CD4-positive, alpha-beta T cell treated with Interleukin-4 for 4 hours (primary cell): ENCODE measurements at regions not wholly inside any gene's neighbourhood (a gene's known extent, or its start where the extent isn't known, plus 50 kb on each side); places are given as distances from the start of the nearest gene placed in this dataset.
"Not testable (repeated sequence)": the region's sequence is repeated elsewhere in the genome, so short reads cannot be mapped to it uniquely, and the experiment has no call there.

Experiments
- DNase-seq: peaks from one replicate; pipeline ENCODE4 v3.0.0-alpha.2; 2020

DNA sequence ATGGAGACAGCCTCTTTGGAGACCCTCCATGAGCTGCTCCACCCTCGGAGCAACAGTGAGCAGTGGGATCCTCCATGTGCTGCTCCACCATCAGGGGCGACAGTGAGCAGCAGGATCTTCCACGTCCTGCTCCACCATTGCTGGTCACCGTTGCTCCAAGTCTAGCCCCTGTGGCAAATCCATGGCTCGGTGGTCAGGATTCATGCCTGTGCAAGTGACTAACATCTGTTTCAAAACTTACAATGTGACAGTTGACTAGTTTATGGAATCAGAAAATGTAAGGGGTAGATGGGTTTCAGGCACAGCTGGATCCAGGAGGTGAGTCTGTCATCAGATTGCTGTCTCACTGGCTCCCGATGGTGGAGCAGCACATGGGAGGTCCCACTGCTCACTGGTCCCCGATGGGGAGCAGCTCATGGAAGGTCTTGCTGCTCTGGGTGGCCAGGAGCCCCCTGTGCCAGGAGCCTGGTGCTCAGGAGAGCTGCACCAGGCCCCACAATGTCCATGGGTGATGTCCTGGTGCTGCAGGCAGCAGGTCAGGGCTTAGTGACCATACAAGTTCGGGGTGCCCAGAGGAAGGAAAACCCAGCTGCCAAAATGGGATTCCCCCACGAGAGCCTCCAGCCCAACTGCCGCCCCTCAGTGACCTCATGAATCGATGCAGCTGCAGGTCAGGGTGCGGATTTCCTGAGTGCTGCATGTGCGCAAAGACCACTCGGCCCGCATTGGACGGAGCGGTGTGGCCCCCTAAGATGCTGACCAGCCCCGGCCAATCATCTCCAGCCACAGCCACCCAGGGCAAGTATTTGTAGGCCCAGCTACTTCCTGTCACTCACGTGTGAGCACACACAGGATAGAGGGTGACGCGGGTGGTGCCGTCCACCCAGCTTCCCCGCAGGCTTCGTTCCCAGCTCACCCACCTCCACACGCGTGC lies 116.5 kb upstream of the OTOS start:
- no peak for DNase-seq

DNA sequence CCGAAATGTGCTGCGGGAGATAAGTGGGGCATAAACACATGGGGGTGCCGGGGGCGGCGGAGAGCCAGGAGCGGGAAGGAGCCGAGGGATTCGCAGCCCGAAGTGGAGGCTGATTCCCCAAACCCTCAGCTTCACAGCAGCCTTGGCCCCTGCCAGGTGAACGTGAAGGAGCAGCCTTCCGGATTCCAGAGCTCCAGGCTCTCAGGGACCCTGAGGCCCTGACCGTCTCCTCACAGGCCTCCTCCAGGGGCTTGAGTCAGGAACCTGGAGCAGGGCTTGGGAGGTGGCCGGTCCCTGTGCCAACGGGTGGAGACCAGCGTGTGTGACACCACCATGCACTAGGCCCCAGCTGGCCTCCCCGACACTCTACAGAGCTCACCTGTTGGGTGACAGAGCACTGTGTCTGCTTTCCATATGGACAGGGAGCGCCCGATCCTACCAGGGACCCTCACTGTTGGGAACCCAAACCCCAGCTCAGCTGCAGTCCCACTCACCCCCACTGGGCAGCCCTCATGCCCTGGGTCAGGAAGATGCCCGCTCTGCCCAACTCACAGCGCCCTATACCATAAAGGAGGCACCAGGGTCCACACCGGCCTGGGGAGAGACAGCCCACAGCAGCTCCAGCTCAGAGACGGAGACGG lies 117.6 kb upstream of the OTOS start:
- DNase-seq: no peak

DNA sequence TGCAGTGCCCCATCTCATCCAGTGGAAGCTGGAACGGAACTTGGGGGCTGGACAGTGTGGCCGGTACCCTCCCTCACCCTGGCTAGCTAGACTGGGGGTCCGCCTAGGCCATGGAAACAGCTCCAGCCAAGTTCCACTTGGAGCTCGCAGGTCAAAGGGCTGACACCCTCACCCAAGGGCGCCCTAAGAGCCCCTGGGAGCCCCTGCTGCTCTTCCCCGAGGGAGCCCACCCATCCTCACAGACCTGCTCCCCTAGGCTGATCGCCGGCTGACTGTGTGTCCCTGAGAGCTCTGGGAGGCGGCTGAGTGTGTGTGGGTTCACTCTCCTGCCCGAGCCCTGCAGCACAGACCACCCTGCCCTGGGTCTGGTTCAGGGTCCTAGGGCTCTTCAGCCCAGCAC lies 118.2 kb upstream of the OTOS start:
- no peak for DNase-seq

DNA sequence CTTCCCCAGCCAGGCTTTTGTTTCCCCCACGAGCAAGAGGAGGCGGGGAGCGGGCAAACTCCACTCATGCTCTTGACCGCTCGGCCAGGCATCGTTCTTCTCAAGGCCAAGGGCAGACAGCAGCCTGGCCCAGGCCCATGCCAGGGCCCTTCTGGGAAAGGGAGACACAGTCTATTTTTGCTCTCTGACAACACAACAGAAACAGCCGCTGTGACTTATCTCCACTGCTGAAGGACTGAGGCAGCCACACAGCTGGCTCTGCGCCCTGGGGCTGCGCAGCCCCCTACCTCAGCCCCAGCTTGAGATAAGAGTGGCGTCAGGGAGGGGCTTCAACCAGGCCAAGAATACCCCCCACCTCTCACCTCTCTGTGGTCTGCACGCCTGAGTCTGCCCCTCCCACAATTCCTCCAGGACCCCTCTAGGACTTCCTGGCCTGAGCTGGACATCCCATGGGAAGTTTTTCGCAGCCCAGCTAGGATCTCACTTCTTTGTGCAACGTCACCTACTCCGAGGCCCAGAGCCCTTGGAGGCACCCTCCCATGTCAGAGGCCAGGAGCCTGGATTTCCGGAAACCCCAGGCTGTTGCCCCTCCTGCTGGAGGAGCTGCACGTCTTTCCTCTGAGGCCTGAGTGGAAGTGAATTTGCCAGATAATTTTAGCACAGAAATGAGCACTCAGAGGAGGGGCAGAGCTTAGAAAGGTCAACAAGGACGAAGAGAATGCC lies 118.9 kb upstream of the OTOS start:
- no peak for DNase-seq

DNA sequence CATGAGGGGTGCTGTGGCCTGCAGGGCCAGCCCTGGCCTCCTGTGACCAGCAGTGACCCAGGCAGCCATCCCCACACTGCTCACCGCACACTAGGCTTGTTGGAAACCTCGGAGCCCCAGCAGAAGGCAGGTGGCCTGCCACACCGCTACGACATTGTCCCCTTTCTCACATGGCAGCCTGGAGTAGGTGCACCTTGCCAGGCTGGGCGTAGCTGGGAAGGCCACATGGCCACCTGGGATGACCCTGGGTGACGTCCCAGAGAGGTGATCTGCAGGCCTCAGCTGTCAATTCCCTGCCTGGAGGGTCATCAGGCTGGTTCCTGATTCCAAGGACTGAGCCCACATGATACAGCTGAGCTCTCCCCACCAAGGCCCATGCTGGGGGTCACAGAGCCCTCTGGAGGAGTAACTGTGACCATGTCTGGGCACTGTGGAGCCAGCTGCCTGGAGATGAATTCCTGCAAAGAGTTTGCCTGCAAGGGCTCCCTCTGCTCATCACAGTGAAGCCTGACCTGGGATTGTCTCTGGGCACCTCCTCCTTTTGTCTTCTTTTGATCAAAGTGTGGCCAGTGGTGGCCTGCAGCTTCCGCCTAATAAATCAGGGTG lies 119.6 kb upstream of the OTOS start:
- DNase-seq: no peak

DNA sequence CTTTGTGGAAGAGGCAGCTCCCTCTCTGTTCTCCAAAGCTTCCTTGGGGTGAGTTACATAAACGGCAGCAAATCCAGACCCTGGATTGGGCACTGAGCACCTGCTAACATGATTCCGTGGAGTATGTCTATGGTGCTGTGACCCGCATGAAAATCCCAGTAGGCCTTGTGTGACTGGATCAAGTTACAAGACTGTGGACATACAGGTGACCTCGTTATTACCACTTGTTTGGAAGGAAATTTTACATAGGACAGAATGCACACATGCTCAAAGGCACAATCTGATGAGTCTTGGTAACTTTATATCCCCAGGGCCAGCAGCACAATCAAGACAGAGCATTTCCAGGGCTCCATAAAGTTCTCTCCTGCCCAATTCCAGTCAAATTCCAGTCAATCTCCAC lies 120.2 kb upstream of the OTOS start:
- no peak for DNase-seq

DNA sequence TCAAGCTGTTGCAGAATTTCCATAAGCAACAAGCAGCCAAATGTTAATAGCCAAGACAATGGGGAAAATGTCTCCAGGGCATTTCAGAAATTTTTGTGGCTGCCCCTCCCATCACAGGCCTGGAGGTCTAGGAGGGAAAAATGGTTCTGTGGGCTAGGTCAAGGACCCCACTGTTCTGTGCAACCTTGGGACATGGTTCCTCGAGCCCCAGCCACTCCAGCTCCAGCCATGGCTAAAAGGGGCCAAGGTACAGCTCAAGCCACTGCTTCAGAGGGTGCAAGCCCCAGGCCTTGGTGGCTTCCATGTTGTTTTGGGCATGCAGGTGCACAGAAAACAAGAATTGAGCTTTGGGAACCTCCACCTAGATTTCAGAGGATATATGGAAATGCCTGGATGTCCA lies 122.1 kb upstream of the OTOS start:
- DNase-seq: not testable (repeated sequence)

DNA sequence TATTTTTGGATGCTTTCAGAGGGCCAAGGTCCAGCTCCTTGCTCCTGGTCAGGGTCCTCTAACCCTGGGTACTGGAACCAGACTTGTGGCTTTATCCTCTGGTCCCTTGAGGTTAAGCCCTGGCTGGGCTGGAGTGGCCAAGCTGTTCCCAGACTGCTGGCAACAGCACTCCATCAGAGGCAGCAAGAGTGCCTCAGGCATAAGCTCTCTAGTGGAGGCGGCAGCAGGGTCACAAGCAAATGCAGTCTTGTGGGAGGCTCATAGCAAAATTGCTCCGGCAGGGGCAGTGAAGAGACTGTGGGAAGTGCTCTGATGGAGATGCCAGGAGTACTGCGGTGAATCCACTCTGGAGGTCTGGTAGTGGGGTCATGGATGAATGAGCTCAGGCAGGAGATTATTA lies 128.9 kb upstream of the OTOS start:
- no peak for DNase-seq

DNA sequence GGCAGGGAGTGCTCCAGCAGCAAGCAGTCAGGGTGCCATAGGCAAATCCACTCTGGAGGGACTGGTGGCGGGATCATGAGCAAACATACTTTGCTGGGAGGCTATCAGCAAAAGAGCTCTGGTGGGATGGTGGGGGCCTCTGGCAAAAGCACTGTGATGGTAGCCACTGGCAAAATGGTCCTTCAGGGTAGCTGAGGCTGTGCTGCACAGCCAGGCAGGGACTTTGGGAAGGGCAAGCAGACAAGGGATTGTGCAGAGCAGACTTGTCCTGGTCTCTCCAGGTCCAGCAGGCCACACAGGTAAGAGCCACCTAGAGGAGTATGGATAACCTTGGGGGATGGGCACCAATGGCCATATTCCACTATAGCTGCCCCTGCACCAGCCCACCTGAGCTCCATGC lies 129.4 kb upstream of the OTOS start:
- DNase-seq: no peak

DNA sequence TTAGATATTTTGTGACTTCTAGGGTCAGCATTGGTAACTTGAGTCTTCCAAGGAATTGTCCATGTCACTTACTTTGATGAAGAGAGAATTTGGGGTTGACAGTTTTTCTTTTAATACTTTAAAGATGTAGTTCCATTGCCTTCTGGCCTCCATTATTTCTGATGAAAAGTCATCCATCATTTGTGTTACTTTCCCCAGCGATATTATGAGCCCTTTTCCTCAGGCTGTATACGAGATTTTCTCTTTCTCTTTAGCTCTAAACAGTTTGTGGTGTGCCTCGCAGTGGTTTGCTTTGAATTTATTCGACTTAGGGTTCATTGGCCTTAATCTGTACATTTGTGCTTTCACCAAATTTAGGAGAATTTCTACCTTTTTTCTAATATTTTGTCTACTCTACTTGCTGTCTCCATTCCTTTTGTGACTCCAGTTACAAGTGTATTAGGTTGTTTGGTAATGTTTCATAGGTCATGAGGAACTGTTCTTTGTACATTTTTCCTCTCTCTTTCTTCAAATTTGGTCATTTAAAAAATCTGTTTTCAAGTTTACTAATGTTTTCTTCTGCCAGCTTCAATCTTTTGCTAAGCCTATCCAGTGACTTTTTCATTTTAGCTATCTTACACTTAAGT lies 131.4 kb upstream of the OTOS start:
- DNase-seq: no peak

DNA sequence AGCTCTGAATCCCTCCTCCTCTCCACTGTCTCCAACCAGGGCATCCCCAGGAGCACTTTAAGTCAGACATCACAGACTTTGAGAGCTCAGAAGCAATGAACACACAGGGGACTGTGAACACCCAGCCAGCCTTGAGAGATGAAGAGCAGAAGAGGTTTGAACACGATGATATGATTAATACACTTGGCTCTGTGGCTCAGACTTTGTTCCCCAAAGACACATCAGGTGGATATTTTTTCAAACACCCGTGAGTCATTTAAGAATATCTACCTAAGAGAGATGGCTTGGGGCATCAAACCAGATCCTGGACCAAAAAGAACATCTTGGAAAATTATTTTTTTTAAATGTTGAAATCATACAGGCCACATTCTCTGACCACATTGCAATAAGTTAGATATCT lies 134.9 kb upstream of the OTOS start:
- DNase-seq: no peak

DNA sequence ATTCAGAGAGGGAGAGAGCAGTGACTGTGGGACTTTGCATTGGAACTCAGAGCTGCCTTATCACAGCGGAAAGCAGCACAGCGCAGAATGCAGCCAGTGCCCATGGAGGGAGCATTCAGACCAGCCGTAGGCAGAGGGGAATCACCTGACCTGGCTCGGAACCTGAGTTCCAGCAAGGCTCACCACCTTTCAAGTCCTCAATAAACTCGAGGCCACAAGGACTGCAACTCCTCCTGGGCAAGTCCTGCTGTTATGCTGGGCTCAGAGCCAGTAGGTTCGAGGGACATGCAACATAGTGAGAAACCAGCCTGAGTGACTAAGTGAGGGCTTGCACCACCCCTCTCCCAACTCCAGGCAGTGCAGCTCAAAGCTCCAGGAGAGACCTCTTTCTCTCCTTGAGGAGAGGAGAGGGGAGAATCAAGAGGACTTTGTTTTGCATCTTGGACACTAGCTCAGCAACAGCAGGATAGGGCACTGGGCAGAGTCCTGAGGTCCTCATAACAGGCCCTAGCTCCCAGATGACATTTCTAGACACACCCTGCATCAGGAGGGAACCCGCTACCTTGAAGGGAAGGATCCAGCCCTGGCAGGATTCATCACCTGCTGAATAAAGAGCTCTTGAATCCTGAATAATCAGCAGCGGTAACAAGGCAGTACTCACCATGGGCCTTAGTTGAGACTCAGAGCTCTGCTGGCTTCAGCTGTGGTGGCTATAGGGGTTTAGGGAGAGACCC lies 136.8 kb upstream of the OTOS start:
- no peak for DNase-seq

DNA sequence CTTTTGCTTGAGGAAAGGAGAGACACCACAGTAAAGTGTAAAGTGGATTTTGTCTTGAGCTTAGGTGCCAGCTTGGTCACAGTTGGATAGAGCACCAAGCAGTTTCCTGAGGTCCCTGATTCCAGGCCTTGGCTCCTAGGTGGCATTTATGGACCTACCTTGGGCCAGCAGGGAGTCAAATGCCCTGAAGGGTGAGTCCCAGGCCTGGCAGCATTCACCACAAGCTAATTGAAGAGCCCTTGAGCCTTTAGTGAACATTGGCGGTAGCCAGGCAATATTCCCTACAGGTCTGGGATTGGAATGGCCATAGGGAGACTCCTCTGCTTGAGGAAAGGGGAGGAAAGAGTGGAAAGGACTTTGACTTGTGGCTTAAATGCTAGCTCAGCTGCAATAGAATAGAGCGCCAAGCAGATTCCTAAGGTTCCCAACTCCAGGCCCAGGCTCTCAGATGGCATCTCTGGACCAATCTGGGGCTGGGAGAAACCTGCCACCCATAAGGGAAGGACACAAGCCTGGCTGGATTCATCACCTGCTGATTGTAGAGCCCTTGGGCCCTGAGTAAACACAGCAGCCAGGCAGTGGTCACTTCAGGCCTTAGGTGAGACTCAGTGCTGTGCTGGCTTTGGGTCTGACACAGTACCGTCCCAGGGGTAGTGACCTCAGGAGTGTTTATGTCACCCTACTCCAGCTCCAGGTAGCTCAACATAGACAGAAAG lies 137.5 kb upstream of the OTOS start:
- no peak for DNase-seq

DNA sequence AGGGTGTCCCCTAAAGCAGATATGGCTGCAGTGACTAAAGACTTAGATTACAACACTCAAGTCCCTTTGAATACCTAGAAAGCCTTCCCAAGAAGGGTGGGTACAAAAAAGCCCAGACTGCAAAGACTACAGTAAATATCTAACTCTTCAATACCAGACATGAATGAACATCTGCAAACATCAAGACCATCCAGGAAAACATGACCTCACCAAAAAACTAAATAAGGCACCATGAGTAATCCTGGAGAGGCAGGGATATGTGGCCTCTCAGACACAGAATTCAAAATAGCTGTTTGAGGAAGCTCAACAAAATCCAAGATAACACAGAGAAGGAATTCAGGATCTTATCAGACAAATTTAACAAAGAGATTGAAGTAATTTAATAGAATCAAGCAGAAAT lies 138.2 kb upstream of the OTOS start:
- no peak for DNase-seq

DNA sequence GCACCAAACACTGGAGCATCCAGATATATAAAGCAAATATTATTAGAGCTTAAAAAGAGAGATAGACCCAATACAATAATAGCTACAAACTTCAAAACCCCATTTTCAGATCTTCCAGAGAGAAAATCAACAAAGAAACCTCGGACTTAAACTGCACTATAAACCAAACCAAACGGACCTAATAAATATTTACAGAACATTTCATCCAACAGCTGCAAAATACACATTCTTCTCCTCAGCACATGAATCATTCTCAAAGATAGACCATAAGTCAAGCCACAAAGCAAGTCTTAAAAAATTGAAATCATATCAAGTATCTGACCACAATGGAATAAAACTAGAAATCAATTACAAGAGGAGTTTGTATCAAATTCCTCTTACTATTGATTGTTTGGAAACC lies 140.2 kb upstream of the OTOS start:
- no peak for DNase-seq

DNA sequence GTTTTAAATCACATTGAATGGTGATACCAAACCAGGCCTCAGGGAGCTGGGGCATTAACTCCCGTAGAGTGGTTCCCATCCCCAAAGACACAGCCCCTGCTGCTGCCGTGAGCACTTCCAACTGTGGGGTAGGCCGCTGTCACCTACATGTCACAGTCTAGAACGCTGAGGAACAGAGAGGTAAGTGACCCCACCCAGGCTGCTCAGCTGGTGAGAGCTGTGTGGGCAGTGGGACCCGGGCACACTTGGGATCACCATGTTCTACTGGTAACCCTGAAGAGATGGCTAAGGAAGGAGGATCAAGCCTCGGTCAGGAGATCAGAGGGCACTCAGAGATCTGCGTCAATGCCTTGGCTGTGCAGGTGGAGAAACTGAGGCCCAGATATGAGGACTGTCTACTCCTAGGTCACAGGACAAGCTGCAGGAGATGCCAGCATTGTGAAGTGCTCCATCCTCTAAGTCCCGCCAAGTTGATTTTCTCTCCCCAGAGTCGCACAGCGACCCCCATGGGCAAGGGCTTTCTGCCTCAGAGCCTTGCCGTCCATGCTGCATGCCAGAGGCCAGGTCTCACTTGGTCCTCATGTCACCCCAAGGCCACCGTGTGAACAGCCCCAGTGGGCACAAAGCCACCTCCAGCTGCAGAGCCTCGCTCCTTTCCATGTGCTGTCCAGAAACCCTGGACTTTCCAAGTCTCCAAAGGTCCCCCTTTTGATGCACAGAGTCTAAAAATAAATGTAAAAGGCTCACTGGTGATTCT lies 144.2 kb upstream of the OTOS start:
- no peak for DNase-seq

DNA sequence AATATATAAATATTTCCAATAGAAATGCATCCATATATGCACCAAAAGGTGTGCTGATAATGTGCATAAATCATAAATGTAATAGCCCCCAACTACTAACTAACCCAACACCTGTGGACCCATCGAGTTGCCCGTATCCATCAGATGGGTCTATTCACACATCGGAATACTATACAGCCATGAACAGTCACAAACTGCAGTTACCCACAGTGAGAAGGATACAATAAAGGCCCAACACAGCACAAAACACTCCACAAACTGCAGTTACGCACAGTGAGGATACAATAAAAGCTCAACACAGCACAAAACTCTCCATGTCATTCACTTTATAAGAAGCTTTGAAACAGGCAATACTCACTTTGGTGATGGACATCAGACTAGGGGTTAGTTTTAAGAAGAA lies 145.3 kb upstream of the OTOS start:
- DNase-seq: no peak

DNA sequence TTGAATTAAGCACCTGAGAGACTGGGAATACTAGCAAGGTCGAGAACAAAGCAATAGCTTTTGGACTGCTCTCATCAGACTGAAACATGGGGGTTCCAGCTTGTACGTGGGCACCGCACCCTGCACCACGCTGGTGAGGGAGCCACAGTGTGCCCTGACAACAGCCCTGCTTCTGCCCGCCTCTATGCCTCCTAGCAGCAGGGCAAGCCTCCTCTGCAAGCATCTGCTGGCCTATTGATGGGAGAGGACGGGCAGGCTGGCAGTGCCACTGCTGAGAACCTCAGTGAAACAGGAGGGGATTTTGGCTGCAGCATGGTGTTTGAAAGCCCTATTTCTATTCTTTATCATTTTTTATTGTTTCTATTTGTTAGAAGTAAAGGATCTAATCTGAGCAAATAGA lies 146.1 kb upstream of the OTOS start:
- no peak for DNase-seq

DNA sequence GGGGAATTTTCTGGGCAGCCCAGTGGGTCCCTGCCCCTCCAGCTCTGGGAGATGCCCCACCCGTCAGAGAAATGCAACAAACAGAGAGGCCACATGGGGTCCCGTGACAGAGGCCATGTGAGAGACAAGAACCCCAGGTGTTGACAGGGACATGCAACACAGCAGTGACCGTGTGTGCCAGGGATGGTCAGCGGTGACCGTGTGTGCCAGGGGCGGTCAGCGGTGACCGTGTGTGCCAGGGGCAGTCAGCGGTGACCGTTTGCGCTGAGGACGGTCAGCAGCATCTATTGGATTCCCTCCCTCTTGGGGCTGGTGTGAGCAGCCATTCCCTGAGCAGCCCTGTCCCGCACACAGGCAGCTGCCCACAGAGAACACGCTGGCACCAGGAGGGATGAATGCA lies 146.6 kb upstream of the OTOS start:
- no peak for DNase-seq

DNA sequence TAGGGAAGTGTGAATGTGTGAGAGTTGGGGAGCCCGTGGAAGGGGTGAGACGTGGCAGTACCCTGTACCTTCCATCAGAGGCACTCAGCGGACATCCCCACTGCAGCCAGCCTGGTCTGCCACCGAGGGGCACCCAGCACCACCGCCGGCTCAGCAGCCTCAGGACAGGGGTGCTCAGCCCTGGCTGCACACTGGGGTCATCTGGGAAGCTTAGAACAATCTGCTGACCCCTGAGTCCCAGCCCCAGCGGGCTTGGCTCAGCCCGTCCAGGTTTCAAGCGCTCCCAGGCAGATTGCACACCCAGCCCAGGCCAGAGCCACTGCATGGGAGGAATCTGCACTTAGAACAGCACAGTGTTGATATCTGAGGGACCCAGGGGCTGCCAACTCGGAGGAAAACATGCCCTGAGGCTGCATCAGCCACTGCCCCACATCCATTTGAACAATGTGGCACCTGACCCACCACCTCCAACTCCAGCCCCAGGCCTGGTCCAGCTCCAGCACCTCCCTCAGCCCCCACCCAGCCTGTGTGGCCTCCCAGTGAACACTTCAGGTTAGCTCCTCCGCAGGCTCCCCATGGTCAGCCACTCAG lies 147.1 kb upstream of the OTOS start:
- no peak for DNase-seq
